ENCODE measurements at regions not wholly inside any gene's neighbourhood (a gene's known extent, or its start where the extent isn't known, plus 50 kb on each side); places are given as distances from the start of the nearest gene placed in this dataset.

GRCh38 chr3:66830301-66830700, 167.8 kb upstream of the KBTBD8 start:
- TF ChIP-seq CEBPB (IDR thresholded peaks at IDR 0.05; ENCODE audit: low read depth) (no peak), RAD21 (IDR thresholded peaks at IDR 0.05; ENCODE audit: low read depth) (no peak), EZH2 (IDR thresholded peaks at IDR 0.05) (no peak), SP1 (IDR thresholded peaks at IDR 0.05; ENCODE audit: low read depth) (no peak), POLR2A (IDR thresholded peaks at IDR 0.05; ENCODE audit: borderline replicate concordance, extremely low read depth, insufficient read depth, insufficient read length) (no peak), ZFX (IDR thresholded peaks at IDR 0.05) (no peak), POLR2AphosphoS5 (IDR thresholded peaks at IDR 0.05; ENCODE audit: low read depth, low read length) (no peak), SIN3A (IDR thresholded peaks at IDR 0.05; ENCODE audit: low read depth) (no peak)
- TF ChIP-seq, protein P1, sequence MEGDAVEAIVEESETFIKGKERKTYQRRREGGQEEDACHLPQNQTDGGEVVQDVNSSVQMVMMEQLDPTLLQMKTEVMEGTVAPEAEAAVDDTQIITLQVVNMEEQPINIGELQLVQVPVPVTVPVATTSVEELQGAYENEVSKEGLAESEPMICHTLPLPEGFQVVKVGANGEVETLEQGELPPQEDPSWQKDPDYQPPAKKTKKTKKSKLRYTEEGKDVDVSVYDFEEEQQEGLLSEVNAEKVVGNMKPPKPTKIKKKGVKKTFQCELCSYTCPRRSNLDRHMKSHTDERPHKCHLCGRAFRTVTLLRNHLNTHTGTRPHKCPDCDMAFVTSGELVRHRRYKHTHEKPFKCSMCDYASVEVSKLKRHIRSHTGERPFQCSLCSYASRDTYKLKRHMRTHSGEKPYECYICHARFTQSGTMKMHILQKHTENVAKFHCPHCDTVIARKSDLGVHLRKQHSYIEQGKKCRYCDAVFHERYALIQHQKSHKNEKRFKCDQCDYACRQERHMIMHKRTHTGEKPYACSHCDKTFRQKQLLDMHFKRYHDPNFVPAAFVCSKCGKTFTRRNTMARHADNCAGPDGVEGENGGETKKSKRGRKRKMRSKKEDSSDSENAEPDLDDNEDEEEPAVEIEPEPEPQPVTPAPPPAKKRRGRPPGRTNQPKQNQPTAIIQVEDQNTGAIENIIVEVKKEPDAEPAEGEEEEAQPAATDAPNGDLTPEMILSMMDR (IDR thresholded peaks at IDR 0.05 in 2 of 3, conservative IDR thresholded peaks at IDR 0.05 in 1 of 3; ENCODE audit: borderline replicate concordance in 1 of 3, insufficient read depth in 1 of 3, low read depth in 2 of 3, low read length in 2 of 3), result no peak
- TF ChIP-seq, protein P2, sequence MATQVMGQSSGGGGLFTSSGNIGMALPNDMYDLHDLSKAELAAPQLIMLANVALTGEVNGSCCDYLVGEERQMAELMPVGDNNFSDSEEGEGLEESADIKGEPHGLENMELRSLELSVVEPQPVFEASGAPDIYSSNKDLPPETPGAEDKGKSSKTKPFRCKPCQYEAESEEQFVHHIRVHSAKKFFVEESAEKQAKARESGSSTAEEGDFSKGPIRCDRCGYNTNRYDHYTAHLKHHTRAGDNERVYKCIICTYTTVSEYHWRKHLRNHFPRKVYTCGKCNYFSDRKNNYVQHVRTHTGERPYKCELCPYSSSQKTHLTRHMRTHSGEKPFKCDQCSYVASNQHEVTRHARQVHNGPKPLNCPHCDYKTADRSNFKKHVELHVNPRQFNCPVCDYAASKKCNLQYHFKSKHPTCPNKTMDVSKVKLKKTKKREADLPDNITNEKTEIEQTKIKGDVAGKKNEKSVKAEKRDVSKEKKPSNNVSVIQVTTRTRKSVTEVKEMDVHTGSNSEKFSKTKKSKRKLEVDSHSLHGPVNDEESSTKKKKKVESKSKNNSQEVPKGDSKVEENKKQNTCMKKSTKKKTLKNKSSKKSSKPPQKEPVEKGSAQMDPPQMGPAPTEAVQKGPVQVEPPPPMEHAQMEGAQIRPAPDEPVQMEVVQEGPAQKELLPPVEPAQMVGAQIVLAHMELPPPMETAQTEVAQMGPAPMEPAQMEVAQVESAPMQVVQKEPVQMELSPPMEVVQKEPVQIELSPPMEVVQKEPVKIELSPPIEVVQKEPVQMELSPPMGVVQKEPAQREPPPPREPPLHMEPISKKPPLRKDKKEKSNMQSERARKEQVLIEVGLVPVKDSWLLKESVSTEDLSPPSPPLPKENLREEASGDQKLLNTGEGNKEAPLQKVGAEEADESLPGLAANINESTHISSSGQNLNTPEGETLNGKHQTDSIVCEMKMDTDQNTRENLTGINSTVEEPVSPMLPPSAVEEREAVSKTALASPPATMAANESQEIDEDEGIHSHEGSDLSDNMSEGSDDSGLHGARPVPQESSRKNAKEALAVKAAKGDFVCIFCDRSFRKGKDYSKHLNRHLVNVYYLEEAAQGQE (IDR thresholded peaks at IDR 0.05; ENCODE audit: low read depth), result no peak
- TF ChIP-seq, protein P3, sequence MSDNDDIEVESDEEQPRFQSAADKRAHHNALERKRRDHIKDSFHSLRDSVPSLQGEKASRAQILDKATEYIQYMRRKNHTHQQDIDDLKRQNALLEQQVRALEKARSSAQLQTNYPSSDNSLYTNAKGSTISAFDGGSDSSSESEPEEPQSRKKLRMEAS (IDR thresholded peaks at IDR 0.05), result no peak

All from HCT116 (cell line).